Urinary bladder (tissue), 3 donors: ENCODE measurements at regions not wholly inside any gene's neighbourhood (a gene's known extent, or its start where the extent isn't known, plus 50 kb on each side); places are given as distances from the start of the nearest gene placed in this dataset.
"Not testable (repeated sequence)": the region's sequence is repeated elsewhere in the genome, so short reads cannot be mapped to it uniquely, and the experiment has no call there.

Experiments
- DNase-seq: peaks from one replicate; pipeline ENCODE4 v3.0.0-alpha.2; 2015; ENCODE audit errors: extremely low spot score
- H3K27ac ChIP-seq: one replicate; pipeline ENCODE4 v1.5.1; 2013; ENCODE audit warnings: low read depth, mild to moderate bottlenecking, moderate library complexity
- H3K36me3 ChIP-seq: one replicate; pipeline ENCODE4 v1.6.1; 2013; ENCODE audit warnings: mild to moderate bottlenecking, moderate library complexity; ENCODE audit not compliant: insufficient read depth
- H3K4me1 ChIP-seq: one replicate; pipeline ENCODE4 v1.6.1; 2013; ENCODE audit warnings: mild to moderate bottlenecking, moderate library complexity; ENCODE audit not compliant: insufficient read depth
- H3K4me3 ChIP-seq: one replicate; pipeline ENCODE4 v1.5.1; 2013; ENCODE audit warnings: low read depth, low read length
- WGBS: extraction: QIAGEN DNeasy Blood & Tissue Kit; methylation state at CpG from one replicate; pipeline ENCODE4 v1.1.7; 2013; 5-methylcytosine and 5-hydroxymethylcytosine counted together
- donor health status: healthy with polysubstance abuse.
- donor health status: healthy.

DNA sequence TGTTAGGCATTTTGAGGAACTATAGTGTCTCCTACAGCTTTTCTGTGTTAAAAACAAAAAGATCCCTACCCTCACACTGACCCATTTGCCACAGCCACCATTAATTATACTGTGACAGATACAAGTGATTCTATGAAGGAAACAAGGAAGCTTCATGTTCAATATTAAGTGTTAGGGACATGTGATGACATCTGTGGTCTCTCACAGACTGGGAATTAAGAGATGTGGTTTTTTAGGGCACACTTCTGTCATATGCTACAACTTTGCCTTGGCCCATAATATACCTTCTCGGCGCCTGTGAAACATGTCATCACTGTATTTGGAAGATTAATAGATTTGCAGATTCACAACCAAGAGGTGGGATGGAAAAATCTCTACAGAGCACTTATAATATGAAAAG lies 102.9 kb upstream of the TCF21 start:
- no peak overlapping the region for H3K4me3 ChIP-seq
- DNase-seq = no peak
- no peaks in the 10 kb centered on the region for H3K4me1 ChIP-seq
- WGBS = 95% methylated on average over 2 of the region's 2 CpGs
- no peaks in the 10 kb centered on the region for H3K36me3 ChIP-seq
- H3K27ac ChIP-seq = no peak overlapping the region

DNA sequence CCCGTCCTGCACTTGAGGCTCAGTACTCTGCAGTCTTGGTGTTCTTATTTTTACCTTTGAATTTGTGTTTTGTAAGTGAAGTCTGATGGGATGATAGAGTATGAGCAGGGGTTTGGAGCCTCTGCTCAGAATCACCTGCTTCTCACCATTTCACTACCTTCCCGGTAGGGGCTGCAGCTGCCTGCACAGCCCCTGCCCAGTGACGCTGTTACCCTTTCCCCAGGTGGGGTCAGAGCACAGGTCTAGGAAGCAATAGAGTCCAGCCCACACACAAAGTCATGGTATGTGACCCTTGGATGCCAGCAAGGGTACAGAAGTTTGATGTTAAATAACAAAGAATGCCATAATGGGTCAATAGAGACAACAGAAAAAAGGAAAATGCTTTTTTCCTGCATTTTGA lies 101.8 kb upstream of the TCF21 start:
- Histone ChIP-seq H3K4me3 (no peak overlapping the region), H3K4me1 (no peaks in the 10 kb centered on the region), H3K27ac (no peak overlapping the region), H3K36me3 (no peaks in the 10 kb centered on the region)
- WGBS = 91% methylated on average over 3 of the region's 3 CpGs
- DNase-seq = no peak

GRCh38 chr6:133787859-133788505 lies 100.9 kb upstream of the TCF21 start:
- WGBS = 93% methylated on average over 4 of the region's 4 CpGs

GRCh38 chr6:133788556-133788955 lies 100.4 kb upstream of the TCF21 start:
- DNase-seq = no peak
- WGBS = 90% methylated on average over 3 of the region's 3 CpGs
- Histone ChIP-seq H3K36me3 (no peaks in the 10 kb centered on the region), H3K27ac (no peak overlapping the region), H3K4me1 (no peaks in the 10 kb centered on the region), H3K4me3 (no peak overlapping the region)

More at GRCh38 chr6:133787859-133788505, 100.9 kb upstream of the TCF21 start:
- Histone ChIP-seq H3K4me1 (no peaks in the 10 kb centered on the region), H3K27ac (no peak overlapping the region), H3K36me3 (no peaks in the 10 kb centered on the region), H3K4me3 (no peak overlapping the region)
- DNase-seq = no peak

DNA sequence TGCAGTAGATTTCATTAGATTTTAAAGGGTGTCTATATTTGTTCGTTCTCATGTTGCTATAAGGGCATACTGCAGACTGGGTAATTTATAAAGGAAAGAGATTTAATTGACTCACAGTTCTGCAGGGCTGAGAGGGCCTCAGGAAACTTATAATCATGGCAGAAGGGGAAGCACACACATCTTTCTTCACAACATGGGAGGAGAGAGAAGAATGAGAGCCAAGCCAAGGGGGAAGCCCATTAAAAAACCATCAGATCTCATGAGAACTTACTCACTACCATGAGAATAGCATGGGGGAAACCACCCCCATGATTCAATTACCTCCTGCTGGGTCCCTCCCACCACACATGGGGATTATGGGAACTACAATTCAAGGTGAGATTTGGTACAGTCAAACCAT lies 99.5 kb upstream of the TCF21 start:
- not testable (repeated sequence) for DNase-seq, H3K27ac ChIP-seq, H3K4me3 ChIP-seq, H3K4me1 ChIP-seq, H3K36me3 ChIP-seq
- 93% methylated on average over 1 of the region's 1 CpG for WGBS

- DNase-seq, H3K4me3 ChIP-seq, H3K36me3 ChIP-seq, H3K4me1 ChIP-seq, H3K27ac ChIP-seq: not testable (repeated sequence)
Measured at GRCh38 chr6:133790756-133791155, 98.2 kb upstream of the TCF21 start.

- H3K27ac ChIP-seq, H3K4me3 ChIP-seq, H3K4me1 ChIP-seq, H3K36me3 ChIP-seq, DNase-seq: not testable (repeated sequence)
- 74% methylated on average over 2 of the region's 2 CpGs for whole genome bisulfite sequencing
Measured at GRCh38 chr6:133795051-133795450, 93.9 kb upstream of the TCF21 start.

GRCh38 chr6:133796235-133796634 lies 92.7 kb upstream of the TCF21 start:
- 67% methylated on average over 1 of the region's 1 CpG for WGBS

DNA sequence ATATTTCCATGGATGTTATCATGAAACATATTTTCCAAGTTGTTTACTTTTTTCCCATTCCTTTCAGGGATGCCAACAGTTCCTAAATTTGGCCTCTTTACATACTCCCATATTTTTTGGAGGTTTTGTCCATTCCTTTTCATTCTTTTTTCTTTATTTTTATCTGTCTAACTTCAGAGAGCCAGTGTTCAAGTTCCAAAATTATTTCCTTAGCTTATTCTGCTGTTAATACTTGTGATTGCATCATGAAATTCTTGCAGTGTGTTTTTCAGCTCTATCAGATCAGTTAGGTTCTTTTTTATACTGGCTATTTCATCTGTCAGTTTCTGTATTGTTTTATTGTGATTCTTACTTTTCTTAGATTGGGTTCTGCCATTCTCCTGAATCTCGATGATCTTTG lies 89.9 kb upstream of the TCF21 start:
- H3K4me3 ChIP-seq = no peak overlapping the region
- no peaks in the 10 kb centered on the region for H3K36me3 ChIP-seq
- DNase-seq = no peak
- no peak overlapping the region for H3K27ac ChIP-seq
- WGBS = 89% methylated on average over 1 of the region's 1 CpG
- H3K4me1 ChIP-seq = no peaks in the 10 kb centered on the region

More at GRCh38 chr6:133796235-133796634, 92.7 kb upstream of the TCF21 start:
- Histone ChIP-seq H3K4me1 (no peaks in the 10 kb centered on the region), H3K36me3 (no peaks in the 10 kb centered on the region), H3K27ac (no peak overlapping the region), H3K4me3 (no peak overlapping the region)
- DNase-seq = no peak

- Histone ChIP-seq H3K27ac (no peak overlapping the region), H3K4me3 (no peak overlapping the region), H3K36me3 (no peaks in the 10 kb centered on the region), H3K4me1 (no peaks in the 10 kb centered on the region)
- DNase-seq = no peak
- 94% methylated on average over 1 of the region's 1 CpG for WGBS
Measured at GRCh38 chr6:133802861-133803260, 86.1 kb upstream of the TCF21 start.

GRCh38 chr6:133804265-133804664 lies 84.6 kb upstream of the TCF21 start:
- Histone ChIP-seq H3K4me1 (no peaks in the 10 kb centered on the region), H3K4me3 (no peak overlapping the region), H3K36me3 (no peaks in the 10 kb centered on the region), H3K27ac (no peak overlapping the region)
- WGBS = 81% methylated on average over 1 of the region's 1 CpG
- no peak for DNase-seq

DNA sequence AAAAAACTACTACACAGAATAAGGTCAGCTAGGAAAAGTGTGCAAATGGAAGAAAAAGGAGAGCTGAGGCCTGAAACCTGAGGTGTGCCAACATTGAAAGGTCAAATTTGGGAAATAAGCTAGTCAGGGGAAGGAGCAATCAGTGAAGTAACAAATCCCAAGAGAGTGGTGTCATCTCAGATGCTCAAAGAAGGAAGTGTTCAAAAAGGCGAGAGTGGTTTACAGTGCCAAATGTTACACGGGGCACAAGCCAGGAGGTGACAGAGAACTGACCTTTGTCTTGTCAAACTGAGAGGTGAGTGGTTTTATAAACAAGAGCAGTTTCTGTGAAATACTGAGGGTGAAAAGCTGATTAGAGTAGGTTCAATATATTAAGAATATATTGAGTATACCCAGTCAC lies 83.0 kb upstream of the TCF21 start:
- Histone ChIP-seq H3K27ac (no peak overlapping the region), H3K36me3 (no peaks in the 10 kb centered on the region), H3K4me1 (no peaks in the 10 kb centered on the region), H3K4me3 (no peak overlapping the region)
- WGBS = 81% methylated on average over 2 of the region's 2 CpGs
- no peak for DNase-seq

DNA sequence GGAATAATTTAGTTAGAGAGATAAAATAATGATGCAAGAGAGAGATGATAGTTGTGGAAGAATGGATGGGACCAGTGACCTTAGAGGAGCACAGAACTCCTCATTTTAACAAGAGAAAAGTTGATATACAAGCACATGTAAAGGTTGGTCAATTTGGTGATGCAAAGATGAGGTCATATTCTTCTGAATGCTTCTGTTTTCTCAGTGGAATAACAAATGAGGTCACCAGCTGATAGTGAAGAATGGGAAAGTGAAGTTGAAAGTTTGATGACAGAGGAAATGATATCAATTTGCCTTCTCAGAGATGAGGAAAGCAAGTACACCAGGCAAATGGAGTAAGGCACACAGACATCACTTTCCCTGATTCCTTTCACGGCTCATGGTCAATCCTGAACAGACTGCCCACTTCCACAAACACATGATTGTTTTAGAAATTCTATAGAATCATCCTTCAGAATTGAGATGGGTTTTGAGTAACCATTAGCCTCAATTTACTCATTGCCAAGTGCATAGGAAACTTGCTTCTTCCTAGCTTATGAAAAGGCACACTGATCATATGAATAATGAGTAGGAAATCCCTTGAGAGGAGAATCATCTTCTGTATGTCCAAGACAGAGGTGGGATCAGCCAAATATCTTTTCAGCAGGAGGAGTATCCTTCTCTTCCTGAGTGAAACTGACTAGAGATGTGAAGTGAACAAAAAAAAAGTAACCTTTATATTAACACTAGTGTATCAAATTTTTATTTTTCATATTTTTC lies 82.4 kb upstream of the TCF21 start:
- H3K27ac ChIP-seq = no peak overlapping the region
- H3K36me3 ChIP-seq = no peaks in the 10 kb centered on the region
- no peak for DNase-seq
- H3K4me3 ChIP-seq = no peak overlapping the region
- 91% methylated on average over 1 of the region's 1 CpG for WGBS
- no peaks in the 10 kb centered on the region for H3K4me1 ChIP-seq

- no peak overlapping the region for H3K27ac ChIP-seq
- no peak overlapping the region for H3K4me3 ChIP-seq
- no peak for DNase-seq
- 34% methylated on average over 1 of the region's 1 CpG for WGBS
- no peaks in the 10 kb centered on the region for H3K36me3 ChIP-seq
- H3K4me1 ChIP-seq = no peaks in the 10 kb centered on the region
Measured at GRCh38 chr6:133807501-133807900, 81.4 kb upstream of the TCF21 start.
